SKM-1 treated with dmso at 0.1 percent for 144 hours (cell line): ENCODE measurements at regions not wholly inside any gene's neighbourhood (a gene's known extent, or its start where the extent isn't known, plus 50 kb on each side); places are given as distances from the start of the nearest gene placed in this dataset.
A peak's percentile ranks its signal among the peaks of the same experiment; 100 is the strongest.

Experiments used
- DNase-seq: peaks from one replicate; lab custom pipeline; 2025; ENCODE audit not compliant: unreplicated experiment; lab: John Stamatoyannopoulos, UW

GRCh38 chr2:37858725-37859267 lies 66.3 kb upstream of the RMDN2 start:
- no peak for DNase-seq

- no peak for DNase-seq
Observed at GRCh38 chr2:37862620-37863019, 62.5 kb upstream of the RMDN2 start.

- DNase-seq = no peak
Observed at GRCh38 chr2:37864217-37864616, 60.9 kb upstream of the RMDN2 start.

- no peak for DNase-seq
Observed at GRCh38 chr2:37865640-37866039, 59.4 kb upstream of the RMDN2 start.

- DNase-seq = no peak
Observed at GRCh38 chr2:37866171-37866934, 58.7 kb upstream of the RMDN2 start.

GRCh38 chr2:37867166-37867565 lies 57.9 kb upstream of the RMDN2 start:
- DNase-seq = no peak

- peak; percentile 14 for DNase-seq
Observed at GRCh38 chr2:37868866-37869265, 56.2 kb upstream of the RMDN2 start.

- no peak for DNase-seq
Observed at GRCh38 chr2:37869304-37869703, 55.8 kb upstream of the RMDN2 start.

GRCh38 chr2:37869771-37870170 lies 55.3 kb upstream of the RMDN2 start:
- no peak for DNase-seq

- DNase-seq = no peak
Observed at GRCh38 chr2:37870829-37871228, 54.3 kb upstream of the RMDN2 start.

- DNase-seq = no peak
Observed at GRCh38 chr2:37871456-37872191, 53.5 kb upstream of the RMDN2 start.

GRCh38 chr2:37872192-37872750 lies 52.8 kb upstream of the RMDN2 start:
- no peak for DNase-seq

- no peak for DNase-seq
Observed at GRCh38 chr2:37873229-37873628, 51.9 kb upstream of the RMDN2 start.

- no peak for DNase-seq
Observed at GRCh38 chr2:37873749-37874330, 51.2 kb upstream of the RMDN2 start.

GRCh38 chr2:37874470-37874869 lies 50.6 kb upstream of the RMDN2 start:
- no peak for DNase-seq
